Adrenal gland (tissue), 5 donors: ENCODE measurements at regions not wholly inside any gene's neighbourhood (a gene's known extent, or its start where the extent isn't known, plus 50 kb on each side); places are given as distances from the start of the nearest gene placed in this dataset.

Source experiments
- CTCF ChIP-seq, 6 experiments: fragments of 450-650 bp in 4 of 6; fragments of 200-600 bp in 2 of 6; sonication (generic) in 1 of 6; IDR thresholded peaks; 1 replicate in 5 of 6; 2 replicates in 1 of 6; pipeline versions ENCODE4 v1.5.1 to v1.8.0; 2016 to 2021; ENCODE audit warnings: antibody characterized with exemption in 6 of 6, mild to moderate bottlenecking in 2 of 6, moderate library complexity in 1 of 6
- POLR2A ChIP-seq, 2 donors: fragments of 450-650 bp; IDR thresholded peaks; one replicate each; pipeline ENCODE4 v1.6.1; 2017; ENCODE audit warnings: antibody characterized with exemption in 2 of 2, mild to moderate bottlenecking in 2 of 2, moderate library complexity in 1 of 2
- donor health status: DM: no; HTN: no; CAD: no.

- TF ChIP-seq CTCF (IDR thresholded peaks at IDR 0.05) (no peak), POLR2A (IDR thresholded peaks at IDR 0.05) (no peak)
Measured at GRCh38 chr4:179831274-179831673, 2389.0 kb upstream of the AGA start.
